Large intestine (tissue), 3 donors: ENCODE measurements at regions not wholly inside any gene's neighbourhood (a gene's known extent, or its start where the extent isn't known, plus 50 kb on each side); places are given as distances from the start of the nearest gene placed in this dataset.
"Not testable (repeated sequence)": the region's sequence is repeated elsewhere in the genome, so short reads cannot be mapped to it uniquely, and the experiment has no call there.

ENCODE experiments used
- DNase-seq, 2 donors: peaks; one replicate each; pipeline versions ENCODE4 v3.0.0 to v3.0.0-alpha.2; 2013
- H3K27ac ChIP-seq: one replicate; pipeline ENCODE4 v1.5.1; 2013; ENCODE audit warnings: low read length
- H3K27me3 ChIP-seq: 2 replicates; pipeline ENCODE4 v1.6.1; 2013; ENCODE audit warnings: low read length; ENCODE audit not compliant: control insufficient read depth, insufficient read depth
- H3K36me3 ChIP-seq: 2 replicates; pipeline ENCODE4 v1.6.1; 2013; ENCODE audit warnings: low read length; ENCODE audit not compliant: control insufficient read depth, insufficient read depth
- H3K4me1 ChIP-seq: one replicate; pipeline ENCODE4 v1.6.1; 2013; ENCODE audit warnings: low read length; ENCODE audit not compliant: control insufficient read depth, insufficient read depth
- H3K4me3 ChIP-seq: one replicate; pipeline ENCODE4 v1.5.1; 2013; ENCODE audit warnings: low read length
- H3K9me3 ChIP-seq: one replicate; pipeline ENCODE4 v1.6.1; 2013; ENCODE audit warnings: mild to moderate bottlenecking, low read depth, low read length, moderate library complexity; ENCODE audit not compliant: control insufficient read depth
- WGBS: methylation state at CpG from one replicate; pipeline ENCODE4 v1.1.5; 2013; ENCODE audit warnings: low lambda C conversion rate; ENCODE audit not compliant: insufficient coverage; 5-methylcytosine and 5-hydroxymethylcytosine counted together

DNA sequence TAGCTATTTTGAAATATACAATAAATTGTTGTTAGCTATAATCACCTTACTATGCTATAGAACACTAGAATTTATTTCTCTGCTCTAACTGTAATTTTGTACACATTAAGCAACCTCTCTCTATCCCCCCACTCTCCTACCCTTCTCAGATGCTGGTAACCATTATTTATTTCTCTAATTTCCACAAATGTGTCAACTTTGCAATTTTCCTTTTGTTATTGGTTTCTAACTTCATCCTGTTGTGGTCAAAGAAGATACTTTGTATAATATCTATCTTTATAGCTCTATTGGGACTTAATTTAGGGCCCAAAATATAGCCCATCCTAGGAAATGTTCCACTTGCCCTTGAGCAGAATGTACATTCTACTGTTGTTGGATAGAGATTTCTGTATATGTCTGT lies 229.3 kb downstream of the SATB1 start:
- Histone ChIP-seq H3K27me3 (no peaks in the 10 kb centered on the region), H3K4me1 (no peaks in the 10 kb centered on the region), H3K27ac (no peak overlapping the region), H3K9me3 (no peaks in the 10 kb centered on the region), H3K36me3 (no peaks in the 10 kb centered on the region), H3K4me3 (no peak overlapping the region)
- DNase-seq: no peak

DNA sequence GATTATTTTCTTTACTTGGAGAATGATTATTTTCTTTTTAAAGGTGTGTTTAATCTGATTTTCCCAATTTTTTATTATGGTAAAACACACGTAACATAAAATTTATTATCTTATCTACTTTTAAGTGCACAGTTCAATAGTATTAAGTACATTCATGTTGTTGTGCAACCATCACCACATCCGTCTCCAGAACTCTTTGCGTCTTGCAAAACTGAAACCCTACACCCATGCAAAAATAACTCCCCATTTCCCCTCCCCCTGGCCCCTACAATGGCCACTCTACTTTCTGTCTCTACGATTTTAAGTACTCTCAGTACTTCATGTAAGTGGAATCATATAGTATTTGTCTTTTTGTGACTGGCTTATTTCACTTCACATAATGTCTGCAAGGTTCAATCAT lies 230.7 kb downstream of the SATB1 start:
- Histone ChIP-seq H3K27me3 (no peaks in the 10 kb centered on the region), H3K4me3 (no peak overlapping the region), H3K27ac (no peak overlapping the region), H3K9me3 (no peaks in the 10 kb centered on the region), H3K36me3 (no peaks in the 10 kb centered on the region), H3K4me1 (no peaks in the 10 kb centered on the region)
- WGBS: 73% methylated on average over 2 of the region's 4 CpGs
- DNase-seq: no peak

DNA sequence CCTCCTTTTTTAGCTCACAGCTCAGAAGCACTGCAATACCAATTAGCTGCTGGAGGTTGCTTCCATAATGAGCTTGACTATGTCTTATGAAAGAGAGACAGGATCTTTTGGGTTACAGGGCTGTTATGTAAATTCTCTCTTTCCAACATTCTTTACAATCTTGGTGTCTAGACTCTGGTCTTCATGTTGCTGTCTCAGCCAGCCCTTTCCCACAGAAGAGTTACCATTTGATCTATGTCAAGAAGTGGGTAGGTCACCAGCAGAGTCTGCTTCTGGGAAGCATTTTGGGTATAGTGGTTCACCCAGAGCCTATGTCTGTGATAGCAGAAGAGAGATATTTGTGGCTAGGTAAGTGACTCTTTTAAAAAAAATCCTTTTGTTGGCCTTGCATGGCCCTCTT lies 234.5 kb downstream of the SATB1 start:
- H3K36me3 ChIP-seq: no peaks in the 10 kb centered on the region
- H3K4me1 ChIP-seq: no peaks in the 10 kb centered on the region
- no peaks in the 10 kb centered on the region for H3K27me3 ChIP-seq
- H3K27ac ChIP-seq: no peak overlapping the region
- no peak overlapping the region for H3K4me3 ChIP-seq
- H3K9me3 ChIP-seq: no peaks in the 10 kb centered on the region
- no peak for DNase-seq

DNA sequence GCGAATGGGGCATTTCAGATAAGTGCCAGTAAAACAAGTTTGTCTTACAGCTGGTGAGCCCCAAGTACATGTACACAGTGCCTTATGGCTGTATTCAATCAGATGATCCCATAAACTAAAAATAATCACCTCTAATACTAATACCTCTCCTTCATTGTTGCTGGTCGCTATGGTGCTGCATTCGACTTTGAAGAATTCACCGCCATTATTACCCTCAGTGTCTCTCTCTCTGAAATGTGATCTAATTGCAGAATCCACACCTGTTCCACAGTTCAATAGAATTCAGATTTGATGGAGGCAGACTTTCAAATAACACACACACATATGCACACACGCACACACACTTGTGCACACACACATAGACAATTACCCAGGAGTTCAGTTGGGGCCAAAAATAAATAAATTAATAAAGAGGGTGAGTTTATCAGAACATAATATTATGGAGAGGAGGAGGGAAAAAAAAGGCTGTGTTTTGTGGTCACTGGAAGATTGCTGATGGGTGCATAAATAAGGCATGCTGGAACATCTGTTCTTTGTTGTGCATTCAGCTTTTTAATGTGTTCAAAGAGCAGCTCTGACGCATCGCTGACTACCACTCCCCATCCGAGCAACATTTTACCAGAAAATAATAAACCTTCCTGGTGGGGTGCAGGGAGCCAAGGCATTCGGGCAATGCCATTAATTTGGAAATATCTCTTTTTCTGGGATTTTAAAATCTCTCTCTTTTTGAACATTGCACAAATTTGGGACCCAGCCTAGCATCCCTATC lies 235.7 kb downstream of the SATB1 start:
- WGBS: 80% methylated on average over 2 of the region's 9 CpGs
- Histone ChIP-seq H3K4me3 (no peak overlapping the region), H3K9me3 (no peaks in the 10 kb centered on the region), H3K27me3 (no peaks in the 10 kb centered on the region), H3K36me3 (no peaks in the 10 kb centered on the region), H3K4me1 (no peaks in the 10 kb centered on the region), H3K27ac (no peak overlapping the region)
- no peak for DNase-seq

DNA sequence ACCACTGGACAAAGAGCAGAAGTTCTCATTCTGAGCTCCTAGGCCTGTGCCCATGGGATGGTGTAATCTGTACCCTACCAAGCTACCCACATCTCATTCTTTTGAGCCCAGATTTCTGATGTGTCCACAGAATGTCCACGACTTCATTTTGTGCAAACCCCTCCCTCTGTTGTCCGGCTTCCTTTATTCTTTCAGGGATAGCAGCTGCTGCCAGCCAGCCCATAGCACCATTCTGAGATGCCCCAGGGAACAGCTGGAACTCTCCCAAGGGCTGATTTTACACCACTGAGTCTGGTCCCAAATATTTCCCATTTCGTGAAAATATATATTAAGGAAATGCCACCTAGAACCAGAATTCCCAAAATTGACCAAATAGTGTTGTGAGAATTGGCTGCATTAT lies 236.6 kb downstream of the SATB1 start:
- no CpG with 5 or more reads among the region's 3 CpGs for WGBS
- no peak overlapping the region for H3K4me3 ChIP-seq
- no peaks in the 10 kb centered on the region for H3K27me3 ChIP-seq
- H3K9me3 ChIP-seq: no peaks in the 10 kb centered on the region
- H3K4me1 ChIP-seq: no peaks in the 10 kb centered on the region
- no peak for DNase-seq
- H3K27ac ChIP-seq: no peak overlapping the region
- no peaks in the 10 kb centered on the region for H3K36me3 ChIP-seq

DNA sequence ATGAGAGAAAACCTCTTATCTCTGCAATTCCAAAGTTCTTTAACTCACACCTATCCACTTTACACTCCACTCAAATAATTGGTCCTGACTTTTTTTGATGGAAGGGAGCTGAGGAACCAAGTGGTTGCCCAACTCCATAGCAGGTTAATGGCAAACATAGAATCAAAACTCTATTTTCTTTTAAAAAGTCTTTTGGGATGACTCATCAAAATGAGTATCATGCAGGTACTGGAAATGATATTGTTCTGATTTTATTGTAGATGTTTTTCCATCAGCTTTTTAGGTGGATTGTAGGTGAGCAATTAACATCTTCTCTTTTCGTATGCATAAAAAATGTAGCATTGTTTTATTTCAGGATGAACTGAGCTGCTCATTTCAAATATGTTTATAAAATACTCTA lies 239.5 kb downstream of the SATB1 start:
- no peak for DNase-seq
- WGBS: 100% methylated on average over 1 of the region's 1 CpG
- Histone ChIP-seq H3K27me3 (no peaks in the 10 kb centered on the region), H3K4me1 (no peaks in the 10 kb centered on the region), H3K27ac (no peak overlapping the region), H3K9me3 (no peaks in the 10 kb centered on the region), H3K4me3 (no peak overlapping the region), H3K36me3 (no peaks in the 10 kb centered on the region)

DNA sequence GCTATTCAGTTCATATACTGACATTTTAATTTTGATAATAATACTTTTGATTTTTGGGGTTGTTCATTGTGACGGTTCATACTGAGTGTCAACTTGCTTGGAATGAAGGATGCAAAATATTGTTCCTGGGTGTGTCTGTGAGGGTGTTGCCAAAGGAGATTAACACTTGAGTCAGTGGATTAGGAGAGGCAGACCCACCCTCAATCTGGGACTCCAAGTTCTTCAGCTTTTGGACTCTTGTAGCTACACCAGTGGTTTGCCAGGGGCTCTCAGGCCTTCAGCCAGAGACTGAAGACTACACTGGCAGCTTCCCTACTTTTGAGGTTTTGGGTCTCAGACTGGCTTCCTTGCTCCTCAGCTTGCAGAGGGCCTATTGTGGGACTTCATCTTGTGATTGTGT lies 242.2 kb downstream of the SATB1 start:
- H3K36me3 ChIP-seq, H3K27me3 ChIP-seq, H3K4me3 ChIP-seq, DNase-seq, H3K27ac ChIP-seq, H3K4me1 ChIP-seq, H3K9me3 ChIP-seq: not testable (repeated sequence)
- WGBS: no CpG with 5 or more reads among the region's 1 CpG

DNA sequence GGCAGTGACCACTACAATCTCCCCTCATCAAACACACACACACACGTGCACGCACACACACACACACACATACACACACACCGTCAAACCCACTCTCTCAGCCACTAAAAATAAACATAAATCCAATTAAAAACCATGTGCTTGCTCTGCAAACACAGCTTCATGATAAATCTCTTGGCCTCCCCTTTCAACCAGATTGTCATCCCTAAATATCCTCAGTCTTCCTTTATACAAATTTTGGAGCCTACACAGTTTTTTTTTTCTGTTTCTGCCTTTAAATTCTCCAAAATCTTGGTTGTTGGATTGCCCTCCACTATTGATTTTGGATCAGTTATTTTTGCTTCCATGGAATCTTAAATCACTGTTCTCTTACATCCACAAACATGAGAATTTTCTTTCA lies 245.6 kb downstream of the SATB1 start:
- Histone ChIP-seq H3K9me3 (no peaks in the 10 kb centered on the region), H3K27ac (no peak overlapping the region), H3K36me3 (no peaks in the 10 kb centered on the region), H3K4me3 (no peak overlapping the region), H3K27me3 (no peaks in the 10 kb centered on the region), H3K4me1 (no peaks in the 10 kb centered on the region)
- no CpG with 5 or more reads among the region's 3 CpGs for WGBS
- no peak for DNase-seq

DNA sequence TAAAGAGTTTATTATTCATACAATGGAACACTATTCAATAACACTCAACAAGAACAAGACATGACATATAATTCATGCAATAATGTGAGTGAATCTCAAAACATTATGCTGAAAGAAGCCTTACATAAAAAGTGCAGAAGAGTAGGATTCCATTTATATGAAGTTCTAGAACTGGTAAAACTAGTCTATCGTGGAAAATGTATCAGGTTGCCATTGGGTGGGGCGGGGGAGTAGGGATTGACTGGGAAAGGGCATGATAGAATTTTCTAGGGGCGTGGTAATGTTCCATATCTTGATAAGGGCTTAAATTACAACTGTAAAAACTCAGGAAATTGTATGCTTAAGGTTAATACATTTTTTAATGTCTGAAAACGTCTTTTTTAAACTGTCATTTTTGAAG lies 247.9 kb downstream of the SATB1 start:
- no peak for DNase-seq
- 83% methylated on average over 2 of the region's 4 CpGs for WGBS
- Histone ChIP-seq H3K36me3 (no peaks in the 10 kb centered on the region), H3K4me1 (no peaks in the 10 kb centered on the region), H3K9me3 (no peaks in the 10 kb centered on the region), H3K27ac (no peak overlapping the region), H3K4me3 (no peak overlapping the region), H3K27me3 (no peaks in the 10 kb centered on the region)

DNA sequence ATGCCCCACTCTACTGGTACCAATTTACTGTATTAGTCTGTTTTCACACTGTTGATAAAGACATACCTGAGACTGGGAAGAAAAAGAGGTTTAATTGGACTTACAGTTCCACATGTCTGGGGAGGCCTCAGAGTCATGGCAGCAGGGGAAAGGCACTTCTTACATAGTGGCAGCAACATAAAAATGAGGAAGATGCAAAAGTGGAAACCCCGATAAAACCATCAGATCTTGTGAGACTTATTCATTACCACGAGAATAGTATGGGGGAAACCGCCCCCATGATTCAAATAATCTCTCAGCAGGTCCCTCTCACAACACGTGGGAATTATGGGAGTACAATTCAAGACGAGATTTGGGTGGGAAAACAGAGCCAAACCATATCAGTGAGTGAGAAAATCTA lies 251.2 kb downstream of the SATB1 start:
- DNase-seq, H3K9me3 ChIP-seq, H3K27ac ChIP-seq, H3K36me3 ChIP-seq, H3K4me3 ChIP-seq, H3K4me1 ChIP-seq, H3K27me3 ChIP-seq: not testable (repeated sequence)
- no CpG with 5 or more reads among the region's 5 CpGs for WGBS

DNA sequence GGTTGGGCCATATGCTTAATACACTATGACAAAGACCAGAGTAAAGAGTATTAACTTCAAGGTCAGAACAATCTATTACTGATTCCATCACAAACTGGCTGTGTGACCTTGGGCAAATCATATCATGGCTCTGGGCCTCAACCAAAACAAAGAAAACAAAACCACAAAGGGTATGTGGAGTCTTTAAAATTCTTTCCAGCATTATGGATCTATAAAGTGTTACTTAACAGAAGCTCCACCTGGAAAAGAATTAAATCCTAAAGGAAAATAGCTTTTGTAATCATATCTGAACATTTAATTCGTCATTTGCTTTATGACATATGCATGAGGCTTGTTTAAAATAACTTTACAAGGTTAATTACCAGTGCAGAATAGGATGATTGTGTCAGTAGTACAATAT lies 265.5 kb downstream of the SATB1 start:
- WGBS: no CpG with 5 or more reads among the region's 1 CpG
- H3K27me3 ChIP-seq: no peaks in the 10 kb centered on the region
- H3K4me1 ChIP-seq: no peaks in the 10 kb centered on the region
- no peaks in the 10 kb centered on the region for H3K36me3 ChIP-seq
- no peak for DNase-seq
- no peaks in the 10 kb centered on the region for H3K9me3 ChIP-seq
- H3K4me3 ChIP-seq: no peak overlapping the region
- H3K27ac ChIP-seq: no peak overlapping the region
